Calu3 (cell line): ENCODE measurements at regions not wholly inside any gene's neighbourhood (a gene's known extent, or its start where the extent isn't known, plus 50 kb on each side); places are given as distances from the start of the nearest gene placed in this dataset.
A peak's percentile ranks its signal among the peaks of the same experiment; 100 is the strongest.

ENCODE experiments used
- BruUV-seq: library from RNA; stranded (reverse); fragments of 400-500 nt; replicated peaks from 2 replicates; lab custom pipeline; 2021; lab: Mats Ljungman, UMichigan
- CTCF ChIA-PET: fragments of 300-600 bp; sonication (Branson Sonifier 250); formaldehyde crosslinking; loops from one replicate; lab custom pipeline; 2022; ENCODE audit warnings: antibody characterized with exemption; lab: Charles Lee
- DNase-seq: peaks from one replicate; pipeline ENCODE4 v3.0.0; 2022
- H3K27ac Mint-ChIP-seq: one replicate; pipeline ENCODE4 v1.8.0; 2022; ENCODE audit warnings: mixed read lengths; ENCODE audit not compliant: unreplicated experiment
- H3K27me3 Mint-ChIP-seq: one replicate; pipeline ENCODE4 v1.8.0; 2022; ENCODE audit warnings: mixed read lengths; ENCODE audit not compliant: unreplicated experiment
- H3K36me3 Mint-ChIP-seq: one replicate; pipeline ENCODE4 v1.8.0; 2022; ENCODE audit warnings: mild to moderate bottlenecking, moderate library complexity, mixed read lengths; ENCODE audit not compliant: insufficient read depth, unreplicated experiment
- H3K4me1 Mint-ChIP-seq: one replicate; pipeline ENCODE4 v1.8.0; 2022; ENCODE audit warnings: mild to moderate bottlenecking, low read depth, mixed read lengths; ENCODE audit not compliant: unreplicated experiment
- H3K4me3 Mint-ChIP-seq: one replicate; pipeline ENCODE4 v1.8.0; 2022; ENCODE audit warnings: mild to moderate bottlenecking, low read depth, moderate library complexity, mixed read lengths; ENCODE audit not compliant: unreplicated experiment
- H3K9me3 Mint-ChIP-seq: one replicate; pipeline ENCODE4 v1.8.0; 2022; ENCODE audit warnings: low read depth, mixed read lengths; ENCODE audit not compliant: unreplicated experiment
- CTCF ChIP-seq: fragments of 200-600 bp; IDR thresholded peaks from one replicate; pipeline ENCODE4 v1.8.0; 2022; ENCODE audit warnings: antibody characterized with exemption; ENCODE audit not compliant: unreplicated experiment
- intact Hi-C: fragments of 100-400 bp; cut with micrococcal nuclease; formaldehyde crosslinking; loops from one replicate; pipeline ENCODE4 v1.10.0; 2022; ENCODE audit not compliant: unreplicated experiment

GRCh38 chr4:22241415-22241814, 274.5 kb downstream of the ADGRA3 start:
- BruUV-seq = no TSS peak
- intact Hi-C loops = no loop called here
- Mint-ChIP-seq H3K27ac (no peak overlapping the region), H3K9me3 (no peaks in the 10 kb centered on the region), H3K4me3 (no peak overlapping the region), H3K4me1 (peaks cover 15% of the 10 kb centered on the region), H3K27me3 (no peaks in the 10 kb centered on the region), H3K36me3 (no peaks in the 10 kb centered on the region)
- DNase-seq = no peak
- no peak for TF ChIP-seq CTCF
- CTCF ChIA-PET = interaction anchor here (0.6 kb wide), 1 partner anchor 61 kb away, joined by 3 read pairs; no protein-coding TSS in a partner anchor

- BruUV-seq = no TSS peak
- intact Hi-C loops = no loop called here
- Mint-ChIP-seq H3K27ac (no peak overlapping the region), H3K36me3 (no peaks in the 10 kb centered on the region), H3K4me3 (no peak overlapping the region), H3K27me3 (no peaks in the 10 kb centered on the region), H3K4me1 (peaks cover 15% of the 10 kb centered on the region), H3K9me3 (no peaks in the 10 kb centered on the region)
- CTCF ChIA-PET = interaction anchor here (0.6 kb wide), 1 partner anchor 62 kb away, joined by 3 read pairs; no protein-coding TSS in a partner anchor
- no peak for DNase-seq
- no peak for TF ChIP-seq CTCF
Measured at GRCh38 chr4:22240814-22241213, 275.1 kb downstream of the ADGRA3 start.

GRCh38 chr4:22238742-22239141, 277.1 kb downstream of the ADGRA3 start:
- no TSS peak for BruUV-seq
- CTCF ChIA-PET = interaction anchor here (0.9 kb wide), 1 partner anchor 449 kb away, joined by 3 read pairs; no protein-coding TSS in a partner anchor
- no peak for DNase-seq
- H3K9me3 Mint-ChIP-seq = no peaks in the 10 kb centered on the region
- no peak for TF ChIP-seq CTCF
- intact Hi-C loops = loop anchor here (10.0 kb wide), 1 partner anchor 114 kb away; no protein-coding TSS in a partner anchor
- no peak overlapping the region for H3K27ac Mint-ChIP-seq
- H3K36me3 Mint-ChIP-seq = no peaks in the 10 kb centered on the region
- peaks cover 15% of the 10 kb centered on the region for H3K4me1 Mint-ChIP-seq
- no peaks in the 10 kb centered on the region for H3K27me3 Mint-ChIP-seq
- no peak overlapping the region for H3K4me3 Mint-ChIP-seq

GRCh38 chr4:22237846-22238494, 277.9 kb downstream of the ADGRA3 start:
- DNase-seq = no peak
- H3K27ac Mint-ChIP-seq = peak overlapping the region; percentile 66
- peaks cover 15% of the 10 kb centered on the region for H3K4me1 Mint-ChIP-seq
- no peaks in the 10 kb centered on the region for H3K27me3 Mint-ChIP-seq
- CTCF ChIA-PET = interaction anchor here (0.8 to 1.5 kb wide), 3 partner anchors 151 to 449 kb away, joined by 3 to 4 read pairs (median 3); no protein-coding TSS in a partner anchor
- BruUV-seq = no TSS peak
- H3K36me3 Mint-ChIP-seq = no peaks in the 10 kb centered on the region
- H3K9me3 Mint-ChIP-seq = no peaks in the 10 kb centered on the region
- intact Hi-C loops = loop anchor here (10.0 kb wide), 1 partner anchor 113 kb away; no protein-coding TSS in a partner anchor
- peak overlapping the region; percentile 51 for H3K4me3 Mint-ChIP-seq
- no peak for TF ChIP-seq CTCF
